Hematopoietic multipotent progenitor cell (in vitro differentiated cells): ENCODE measurements at regions not wholly inside any gene's neighbourhood (a gene's known extent, or its start where the extent isn't known, plus 50 kb on each side); places are given as distances from the start of the nearest gene placed in this dataset.
"Not testable (repeated sequence)": the region's sequence is repeated elsewhere in the genome, so short reads cannot be mapped to it uniquely, and the experiment has no call there.

ENCODE experiments used
- DNase-seq, 3 donors: peaks; one replicate each; pipeline ENCODE4 v3.0.0-alpha.2; 2011 to 2015; ENCODE audit warnings: low read depth in 2 of 3, low spot score in 2 of 3

DNA sequence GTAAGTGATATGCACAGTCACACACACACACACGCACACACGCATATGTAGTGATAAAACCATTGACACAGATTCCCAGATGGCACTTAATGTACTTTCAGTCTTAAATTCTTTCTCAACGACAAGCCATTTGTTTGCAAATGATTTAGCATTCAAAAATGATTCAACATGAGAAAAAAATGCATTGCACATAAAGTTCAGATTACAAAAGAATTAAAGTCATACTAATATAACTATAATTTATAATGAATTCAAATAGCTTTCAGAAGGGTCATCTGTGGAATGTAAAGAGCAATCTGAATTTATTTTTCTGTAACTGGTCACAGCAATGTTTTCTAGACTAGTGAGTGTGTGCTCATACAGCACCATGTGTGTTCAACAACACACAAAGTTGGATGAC, 521.6 kb upstream of the ZNF337 start:
- no peak for DNase-seq

- no peak for DNase-seq
These were observed 519.4 kb upstream of the ZNF337 start for GRCh38 chr20:26216025-26216424.

- no peak for DNase-seq
These were observed 518.3 kb upstream of the ZNF337 start for GRCh38 chr20:26214991-26215390.

- DNase-seq: peak in 1 of 3 donors; percentile 9
These were observed 512.7 kb upstream of the ZNF337 start for GRCh38 chr20:26209171-26209941.

- peak in 2 of 3 donors; percentile 3 to 9 for DNase-seq
These were observed 511.8 kb upstream of the ZNF337 start for GRCh38 chr20:26208296-26209091.

DNA sequence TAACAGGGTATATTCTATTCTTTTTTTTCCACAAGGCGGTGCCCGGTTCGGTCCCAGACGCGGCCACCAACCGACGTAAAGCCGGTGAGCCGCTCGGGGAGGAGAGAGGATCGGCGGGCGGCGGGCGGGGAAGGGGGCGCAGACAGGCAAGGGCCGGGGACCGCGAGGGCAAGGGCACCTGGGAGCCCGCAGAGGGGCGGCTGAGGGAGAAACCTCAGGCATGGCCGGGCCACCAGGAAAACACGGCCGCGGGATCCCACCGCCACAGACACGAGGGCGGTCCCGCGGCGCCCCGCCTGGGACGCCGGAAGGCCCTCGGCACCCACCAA, 511.3 kb upstream of the ZNF337 start:
- not testable (repeated sequence) for DNase-seq

- DNase-seq: no peak
These were observed 510.7 kb upstream of the ZNF337 start for GRCh38 chr20:26207237-26207966.

- DNase-seq: no peak
These were observed 508.7 kb upstream of the ZNF337 start for GRCh38 chr20:26205350-26205749.

DNA sequence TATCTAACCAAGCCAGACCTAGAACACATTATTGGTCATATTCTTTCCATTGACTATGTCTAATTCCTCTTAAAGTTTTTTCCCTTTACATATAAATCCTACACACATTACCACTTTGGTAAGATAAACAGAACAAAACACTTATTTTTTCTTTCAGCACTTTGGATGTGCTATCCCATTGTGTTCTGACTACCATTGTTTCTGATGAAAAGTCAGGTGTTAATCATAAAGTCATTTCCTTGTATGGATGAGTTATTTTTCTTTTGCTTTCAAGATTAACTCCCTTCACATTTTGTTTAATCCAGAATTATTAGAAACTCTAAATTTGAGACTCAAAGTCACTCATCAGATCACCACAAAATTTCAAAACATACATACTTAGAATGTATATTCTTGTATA, 504.4 kb upstream of the ZNF337 start:
- DNase-seq: not testable (repeated sequence)

DNA sequence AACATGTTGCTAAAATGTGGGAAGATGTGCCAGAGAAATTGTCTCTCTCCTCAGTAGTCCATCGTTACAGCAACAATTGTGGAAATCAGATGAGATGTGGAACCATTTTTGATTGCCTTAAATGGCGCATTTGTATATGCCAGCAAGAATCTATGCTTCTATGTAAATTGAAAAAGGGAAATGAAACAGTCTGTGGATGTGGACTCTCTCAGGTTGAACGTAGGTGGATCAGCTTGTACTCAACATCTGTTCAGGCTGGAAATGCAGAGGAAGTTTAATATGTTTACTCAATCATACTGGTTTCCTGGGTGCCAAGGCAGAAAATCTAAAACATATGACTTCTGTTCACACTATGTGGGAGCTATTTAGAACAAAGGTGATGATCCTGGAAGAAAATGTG, 490.7 kb upstream of the ZNF337 start:
- DNase-seq: not testable (repeated sequence)

- DNase-seq: not testable (repeated sequence)
These were observed 487.1 kb upstream of the ZNF337 start for GRCh38 chr20:26183720-26184119.

GRCh38 chr20:26181364-26181763, 484.7 kb upstream of the ZNF337 start:
- DNase-seq: not testable (repeated sequence)

DNA sequence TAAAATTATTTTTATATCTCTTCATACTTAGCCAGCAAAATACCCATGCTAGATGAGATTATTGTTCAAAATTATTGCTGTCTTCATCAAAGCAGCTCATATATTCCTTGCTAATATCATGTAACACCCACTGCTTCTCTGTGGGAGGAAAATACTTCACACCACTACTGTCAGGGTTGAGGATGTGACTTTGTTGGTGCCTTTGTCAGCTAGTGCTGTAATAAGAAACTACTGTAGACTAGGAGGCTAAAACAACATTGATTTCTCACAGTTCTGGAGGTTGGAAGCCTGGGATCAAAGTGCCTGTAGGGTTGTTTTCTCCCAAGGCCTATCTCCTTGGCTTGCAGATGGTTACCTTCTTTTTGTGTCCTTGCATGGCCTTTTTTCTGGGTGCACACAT, 475.2 kb upstream of the ZNF337 start:
- not testable (repeated sequence) for DNase-seq

DNA sequence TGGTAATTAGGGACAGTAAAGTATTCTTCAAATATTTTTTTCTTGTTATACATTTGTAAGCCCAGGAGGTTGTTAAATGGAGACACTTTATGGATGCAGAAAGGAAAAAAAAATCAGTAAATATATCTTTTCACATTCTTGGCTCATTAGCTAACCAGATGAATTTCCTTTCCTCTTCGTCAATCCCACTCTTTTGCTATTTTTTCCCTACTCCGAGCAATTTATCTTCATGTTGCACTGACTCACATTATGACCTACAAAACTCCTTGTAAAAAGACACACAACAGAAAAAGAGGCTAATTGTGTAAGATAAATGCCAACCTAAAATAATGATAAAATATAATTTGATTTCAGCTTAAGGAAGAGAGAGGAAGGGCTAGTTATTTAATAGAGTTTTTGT, 472.9 kb upstream of the ZNF337 start:
- no peak for DNase-seq

GRCh38 chr20:26167499-26167898, 470.8 kb upstream of the ZNF337 start:
- DNase-seq: no peak

DNA sequence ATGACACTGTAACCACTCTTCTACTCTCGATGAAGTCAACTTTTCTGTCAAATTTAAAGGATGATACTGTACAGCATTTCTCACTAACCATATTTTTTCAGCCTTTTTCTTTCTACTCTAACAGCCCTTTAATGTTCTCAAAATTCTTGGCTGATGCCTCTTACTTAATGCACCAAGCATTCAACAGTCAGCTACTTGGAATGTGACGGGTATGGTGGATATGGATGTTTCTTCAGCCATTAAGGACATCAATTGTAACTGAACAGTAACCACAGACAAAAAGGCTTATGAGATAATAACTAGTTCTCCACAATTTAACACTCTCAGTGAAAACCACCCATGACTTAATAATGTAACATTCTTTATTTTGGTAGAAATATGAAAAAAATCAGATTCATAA, 467.2 kb upstream of the ZNF337 start:
- DNase-seq: no peak

- DNase-seq: not testable (repeated sequence)
These were observed 466.5 kb upstream of the ZNF337 start for GRCh38 chr20:26163151-26163550.

DNA sequence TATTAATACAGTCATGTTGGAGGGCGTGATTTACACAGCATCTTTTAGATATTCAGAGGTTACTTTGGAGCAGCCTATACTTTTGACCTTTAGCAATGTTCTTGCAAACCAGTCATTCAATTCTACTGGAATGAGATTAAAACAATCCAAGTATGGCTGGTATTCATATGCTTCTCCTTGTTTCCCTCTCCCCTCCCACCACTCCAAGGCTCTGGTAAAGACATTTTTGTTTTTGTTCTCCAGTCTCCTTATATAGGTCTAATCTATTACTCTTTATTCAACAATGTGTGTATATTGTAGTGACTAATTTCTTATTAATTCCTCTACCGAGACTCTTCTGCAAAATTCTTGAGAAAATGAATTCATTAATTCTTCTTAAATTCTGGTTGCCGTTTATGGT, 465.1 kb upstream of the ZNF337 start:
- DNase-seq: not testable (repeated sequence)

DNA sequence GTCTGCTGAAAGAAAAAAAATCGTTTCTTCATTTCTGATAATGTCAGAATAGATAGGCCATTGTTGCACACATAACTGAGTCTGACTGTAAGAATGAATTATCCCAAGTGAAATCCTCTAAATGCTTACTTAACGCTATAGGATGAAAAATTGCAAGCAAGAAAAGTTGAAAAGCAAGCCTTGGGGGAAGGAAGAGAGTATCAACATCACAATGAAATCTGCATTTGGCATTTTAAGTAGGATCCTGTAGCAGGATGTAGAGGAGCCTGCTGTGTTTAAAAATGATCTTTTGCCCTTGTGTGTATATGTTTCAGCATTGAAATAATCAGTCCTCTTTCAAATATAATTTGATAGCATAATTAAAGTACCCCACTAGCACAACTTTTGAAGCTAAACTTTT, 464.3 kb upstream of the ZNF337 start:
- not testable (repeated sequence) for DNase-seq

GRCh38 chr20:26154224-26154623, 457.6 kb upstream of the ZNF337 start:
- no peak for DNase-seq

DNA sequence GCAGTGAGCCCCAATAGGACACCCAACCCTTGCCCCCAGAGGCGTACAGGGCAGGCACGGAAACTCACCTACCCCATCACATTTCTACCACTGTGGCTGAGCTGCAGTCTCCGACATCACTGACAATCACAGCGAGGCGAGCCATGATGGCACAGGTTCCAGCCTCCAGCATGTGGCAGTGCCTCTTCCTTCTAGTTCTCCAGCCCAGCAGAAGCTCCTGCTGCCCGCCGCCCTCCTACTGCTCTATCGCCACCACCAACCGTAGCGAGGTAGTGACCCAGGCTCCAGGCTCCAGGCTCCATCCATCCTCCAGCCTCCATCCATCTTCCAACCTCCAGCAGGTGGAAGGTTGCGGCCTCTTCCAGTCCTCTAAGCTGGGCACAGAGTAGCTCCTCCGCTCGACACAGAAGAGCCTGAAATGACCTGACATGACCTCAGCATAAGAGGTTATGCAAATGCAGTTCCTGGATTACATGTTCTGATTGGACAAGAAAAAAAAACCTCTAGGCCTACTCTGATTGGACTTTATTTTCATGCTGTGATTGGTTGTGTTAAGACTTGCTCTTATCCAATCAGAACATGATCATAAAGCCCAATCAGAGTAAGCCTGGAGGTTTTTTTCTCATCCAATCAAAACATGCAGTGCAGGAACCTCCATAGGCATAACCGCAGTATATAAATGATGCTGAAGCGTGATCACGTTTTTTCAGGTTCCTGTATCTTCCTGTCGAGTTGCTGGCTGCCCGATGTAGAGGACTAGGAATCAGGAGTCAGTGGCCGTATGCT, 438.9 kb upstream of the ZNF337 start:
- no peak for DNase-seq
